ENCODE measurements at regions not wholly inside any gene's neighbourhood (a gene's known extent, or its start where the extent isn't known, plus 50 kb on each side); places are given as distances from the start of the nearest gene placed in this dataset.

GRCh38 chr5:125602184-125602583 is 821.0 kb upstream of the GRAMD2B start:
- TF ChIP-seq RXRA (IDR thresholded peaks at IDR 0.05) (no peak), TAF1 (conservative IDR thresholded peaks at IDR 0.05) (no peak), EGR1 (IDR thresholded peaks at IDR 0.05; ENCODE audit: low read depth in 2 of 2) (no peak), HNF4A (conservative IDR thresholded peaks at IDR 0.05) (no peak), NR2F2 (IDR thresholded peaks at IDR 0.05) (no peak), SP1 (IDR thresholded peaks at IDR 0.05) (no peak)
- TF ChIP-seq, protein P1, sequence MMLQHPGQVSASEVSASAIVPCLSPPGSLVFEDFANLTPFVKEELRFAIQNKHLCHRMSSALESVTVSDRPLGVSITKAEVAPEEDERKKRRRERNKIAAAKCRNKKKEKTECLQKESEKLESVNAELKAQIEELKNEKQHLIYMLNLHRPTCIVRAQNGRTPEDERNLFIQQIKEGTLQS (IDR thresholded peaks at IDR 0.05): no peak
- H3K27ac ChIP-seq (ENCODE audit: low read depth in 1 of 2, low read length in 2 of 2): no peak overlapping the region
- no peaks in the 10 kb centered on the region for H3K9me3 ChIP-seq (ENCODE audit: control insufficient read depth in 4 of 4, low read length in 3 of 4)
- no peaks in the 10 kb centered on the region for H3K27me3 ChIP-seq (ENCODE audit: control insufficient read depth in 4 of 4, insufficient read depth in 4 of 4, low read length in 3 of 4)
- WGBS: 88% methylated on average over 4 of the region's 4 CpGs
- DNase-seq (ENCODE audit: low spot score): no peak
- H3K4me3 ChIP-seq (ENCODE audit: low read depth in 1 of 3, low read length in 3 of 3): no peak overlapping the region
- no peaks in the 10 kb centered on the region for H3K36me3 ChIP-seq (ENCODE audit: control insufficient read depth in 4 of 4, insufficient read depth in 3 of 4, low read depth in 1 of 4, low read length in 3 of 4)
- no peaks in the 10 kb centered on the region for H3K4me1 ChIP-seq (ENCODE audit: control insufficient read depth in 4 of 4, insufficient read depth in 4 of 4, low read length in 3 of 4)
- H3K9ac ChIP-seq (ENCODE audit: low read depth in 1 of 2, low read length in 2 of 2): no peak overlapping the region

DNA sequence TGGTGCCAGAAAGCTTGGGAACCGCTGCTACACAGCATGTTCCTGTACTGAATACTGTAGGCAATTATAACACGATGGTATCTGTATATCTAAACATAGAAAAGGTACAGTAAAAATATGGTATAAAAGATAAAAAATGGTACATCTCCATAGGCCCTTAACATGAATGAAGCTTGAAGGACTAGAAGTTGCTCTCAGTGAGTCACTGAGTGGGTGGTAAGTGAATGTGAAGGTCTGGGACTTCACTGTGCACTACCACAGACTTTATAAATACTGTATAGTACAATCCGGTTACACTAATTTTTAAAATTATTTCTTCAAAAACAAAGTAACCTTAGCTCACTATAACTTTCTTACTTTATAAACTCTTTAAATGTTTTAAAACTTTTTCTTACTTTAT is 819.9 kb upstream of the GRAMD2B start:
- Histone ChIP-seq H3K27me3 (ENCODE audit: control insufficient read depth in 4 of 4, insufficient read depth in 4 of 4, low read length in 3 of 4) (no peaks in the 10 kb centered on the region), H3K4me3 (ENCODE audit: low read depth in 1 of 3, low read length in 3 of 3) (no peak overlapping the region), H3K9ac (ENCODE audit: low read depth in 1 of 2, low read length in 2 of 2) (no peak overlapping the region), H3K9me3 (ENCODE audit: control insufficient read depth in 4 of 4, low read length in 3 of 4) (no peaks in the 10 kb centered on the region), H3K27ac (ENCODE audit: low read depth in 1 of 2, low read length in 2 of 2) (no peak overlapping the region), H3K4me1 (ENCODE audit: control insufficient read depth in 4 of 4, insufficient read depth in 4 of 4, low read length in 3 of 4) (no peaks in the 10 kb centered on the region), H3K36me3 (ENCODE audit: control insufficient read depth in 4 of 4, insufficient read depth in 3 of 4, low read depth in 1 of 4, low read length in 3 of 4) (no peaks in the 10 kb centered on the region)
- TF ChIP-seq YY1 (IDR thresholded peaks at IDR 0.05): no peak
- TF ChIP-seq FOXA1 (IDR thresholded peaks at IDR 0.05): no peak
- no peak for TF ChIP-seq RAD21 (IDR thresholded peaks at IDR 0.05)
- no peak for TF ChIP-seq FOXA2 (IDR thresholded peaks at IDR 0.05)
- no peak for TF ChIP-seq ZBTB33 (IDR thresholded peaks at IDR 0.05)
- no peak for TF ChIP-seq TAF1 (conservative IDR thresholded peaks at IDR 0.05)
- no peak for TF ChIP-seq MAX (IDR thresholded peaks at IDR 0.05)
- no peak for TF ChIP-seq EGR1 (IDR thresholded peaks at IDR 0.05; ENCODE audit: low read depth in 2 of 2)
- TF ChIP-seq REST (IDR thresholded peaks at IDR 0.05): no peak
- no peak for TF ChIP-seq RXRA (IDR thresholded peaks at IDR 0.05)
- no peak for TF ChIP-seq CTCF (IDR thresholded peaks at IDR 0.05; ENCODE audit: low read depth, low read length, missing input control)
- no peak for TF ChIP-seq GABPA (IDR thresholded peaks at IDR 0.05 in 1 of 2, conservative IDR thresholded peaks at IDR 0.05 in 1 of 2)
- no peak for TF ChIP-seq JUND (IDR thresholded peaks at IDR 0.05)
- no peak for TF ChIP-seq SP1 (IDR thresholded peaks at IDR 0.05)
- TF ChIP-seq HNF4A (conservative IDR thresholded peaks at IDR 0.05): no peak
- no peak for TF ChIP-seq HNF4G (IDR thresholded peaks at IDR 0.05)
- DNase-seq (ENCODE audit: low spot score): no peak
- 88% methylated on average over 3 of the region's 3 CpGs for WGBS

All from liver (tissue), 8 donors.